PC-3 (cell line): ENCODE measurements at regions not wholly inside any gene's neighbourhood (a gene's known extent, or its start where the extent isn't known, plus 50 kb on each side); places are given as distances from the start of the nearest gene placed in this dataset.

Experiments used
- ATAC-seq: fragments of 200-7000 bp; cut with Tn5 transposase; 2 replicates; pipeline ENCODE4 v1.9.1; 2020; ENCODE audit warnings: mild to moderate bottlenecking, moderate library complexity
- BruUV-seq: library from RNA; stranded (reverse); fragments of 400-500 nt; replicated peaks from 2 replicates; lab custom pipeline; 2021; lab: Mats Ljungman, UMichigan
- CTCF ChIA-PET: fragments of 300-600 bp; sonication (Branson Sonifier 250); formaldehyde crosslinking; loops from one replicate; lab custom pipeline; 2022; ENCODE audit warnings: antibody characterized with exemption; lab: Charles Lee
- POLR2A ChIA-PET: fragments of 300-600 bp; sonication (Branson Sonifier 250); formaldehyde crosslinking; loops from one replicate; lab custom pipeline; 2022; ENCODE audit warnings: antibody characterized with exemption; ENCODE audit not compliant: unreplicated experiment; lab: Charles Lee
- DNase-seq: peaks from one replicate; pipeline ENCODE4 v3.0.0-alpha.2; 2015
- H2AFZ ChIP-seq: fragments of 300-600 bp; sonication (generic); 2 replicates; pipeline ENCODE4 v1.6.0; 2016; ENCODE audit warnings: antibody characterized with exemption, low read length
- H3F3A ChIP-seq: fragments of 300-600 bp; sonication (generic); one replicate; pipeline ENCODE4 v1.6.0; 2017; ENCODE audit warnings: antibody characterized with exemption, low read length, control low read depth, mild to moderate bottlenecking; ENCODE audit not compliant: unreplicated experiment
- H3K27ac ChIP-seq: fragments of 300-600 bp; sonication (generic); 2 replicates; pipeline ENCODE4 v1.5.1; 2016; ENCODE audit warnings: mild to moderate bottlenecking, low read length
- H3K27me3 ChIP-seq: fragments of 300-600 bp; sonication (generic); 2 replicates; pipeline ENCODE4 v1.6.1; 2016; ENCODE audit warnings: low read length, mixed read lengths
- H3K36me3 ChIP-seq: fragments of 300-600 bp; sonication (generic); 2 replicates; pipeline ENCODE4 v1.6.1; 2016; ENCODE audit warnings: low read depth, mixed run types, low read length, mixed read lengths
- H3K4me1 ChIP-seq: fragments of 300-600 bp; sonication (generic); 2 replicates; pipeline ENCODE4 v1.5.1; 2016; ENCODE audit warnings: low read length; ENCODE audit not compliant: insufficient read depth
- H3K4me2 ChIP-seq: fragments of 300-600 bp; sonication (generic); 2 replicates; pipeline ENCODE4 v1.6.0; 2016; ENCODE audit warnings: low read length
- H3K4me3 ChIP-seq: fragments of 300-600 bp; sonication (generic); 2 replicates; pipeline ENCODE4 v1.5.1; 2016; ENCODE audit warnings: mild to moderate bottlenecking, low read length, mixed read lengths
- H3K79me2 ChIP-seq: fragments of 300-600 bp; sonication (generic); 2 replicates; pipeline ENCODE4 v1.6.1; 2017; ENCODE audit warnings: low read length, mixed read lengths
- H3K9ac ChIP-seq: fragments of 300-600 bp; sonication (generic); 2 replicates; pipeline ENCODE4 v1.6.0; 2016; ENCODE audit warnings: mild to moderate bottlenecking, low read length
- H3K9me2 ChIP-seq: fragments of 300-600 bp; sonication (generic); replicated peaks from 2 replicates; pipeline ENCODE4 v1.6.1; 2016; ENCODE audit warnings: mixed run types, low read length, mixed read lengths
- H3K9me3 ChIP-seq: fragments of 300-600 bp; sonication (generic); 2 replicates; pipeline ENCODE4 v1.6.1; 2016; ENCODE audit warnings: low read length, mixed read lengths
- H4K20me1 ChIP-seq: fragments of 300-600 bp; sonication (generic); 2 replicates; pipeline ENCODE4 v1.6.1; 2016; ENCODE audit warnings: low read length, mixed read lengths
- CTCF ChIP-seq: fragments of 300-600 bp; sonication (generic); conservative IDR thresholded peaks from 2 replicates; pipeline ENCODE4 v1.5.1; 2017; ENCODE audit warnings: antibody characterized with exemption, low read depth, mild to moderate bottlenecking, low read length
- EZH2 ChIP-seq: fragments of 300-600 bp; sonication (generic); IDR thresholded peaks from one replicate; pipeline ENCODE4 v1.6.1; 2017; ENCODE audit warnings: antibody characterized with exemption, mild to moderate bottlenecking, low read length; ENCODE audit not compliant: unreplicated experiment
- EZH2phosphoT487 ChIP-seq: fragments of 300-600 bp; sonication (generic); IDR thresholded peaks from 2 replicates; pipeline ENCODE4 v1.6.1; 2018; ENCODE audit warnings: mild to moderate bottlenecking, antibody characterized with exemption, low read length, borderline replicate concordance
- intact Hi-C: fragments of 100-400 bp; cut with micrococcal nuclease; formaldehyde crosslinking; loops from 2 replicates; pipeline ENCODE4 v1.9.0; 2023

- H4K20me1 ChIP-seq: no peaks in the 10 kb centered on the region
- DNase-seq: no peak
- no peak overlapping the region for H3K4me2 ChIP-seq
- TF ChIP-seq EZH2 (no peak), CTCF (no peak), EZH2phosphoT487 (no peak)
- no peaks in the 10 kb centered on the region for H3K36me3 ChIP-seq
- H3K9ac ChIP-seq: no peak overlapping the region
- intact Hi-C loops: no loop called here
- no peak for ATAC-seq
- H3K79me2 ChIP-seq: no peaks in the 10 kb centered on the region
- peaks cover 26% of the 10 kb centered on the region for H3K4me1 ChIP-seq
- CTCF ChIA-PET: no interaction called here
- H3K27me3 ChIP-seq: no peaks in the 10 kb centered on the region
- POLR2A ChIA-PET: no interaction called here
- no TSS peak for BruUV-seq
- peaks cover 4% of the 10 kb centered on the region for H3F3A ChIP-seq
- no peaks in the 10 kb centered on the region for H3K9me3 ChIP-seq
- no peak overlapping the region for H2AFZ ChIP-seq
- no peak overlapping the region for H3K4me3 ChIP-seq
- no peak overlapping the region for H3K27ac ChIP-seq
- H3K9me2 ChIP-seq: no peaks in the 10 kb centered on the region
Observed at GRCh38 chr13:30124131-30124768, 183.1 kb downstream of the KATNAL1 start.

GRCh38 chr13:30123575-30123974 lies 183.8 kb downstream of the KATNAL1 start:
- no TSS peak for BruUV-seq
- H3K9me3 ChIP-seq: no peaks in the 10 kb centered on the region
- H3K4me2 ChIP-seq: no peak overlapping the region
- no peaks in the 10 kb centered on the region for H4K20me1 ChIP-seq
- peaks cover 4% of the 10 kb centered on the region for H3F3A ChIP-seq
- no peaks in the 10 kb centered on the region for H3K79me2 ChIP-seq
- H3K27me3 ChIP-seq: no peaks in the 10 kb centered on the region
- H3K4me3 ChIP-seq: no peak overlapping the region
- intact Hi-C loops: no loop called here
- ChIA-PET POLR2A (no interaction called here), CTCF (no interaction called here)
- no peak overlapping the region for H3K27ac ChIP-seq
- no peaks in the 10 kb centered on the region for H3K36me3 ChIP-seq
- H3K4me1 ChIP-seq: peaks cover 30% of the 10 kb centered on the region
- H2AFZ ChIP-seq: no peak overlapping the region
- DNase-seq (no peak), ATAC-seq (no peak)
- no peaks in the 10 kb centered on the region for H3K9me2 ChIP-seq
- no peak overlapping the region for H3K9ac ChIP-seq
- TF ChIP-seq EZH2phosphoT487 (no peak), EZH2 (no peak), CTCF (no peak)

- ATAC-seq (no peak), DNase-seq (no peak)
- no peak for TF ChIP-seq EZH2
- TF ChIP-seq CTCF: no peak
- TF ChIP-seq EZH2phosphoT487: no peak
- no peaks in the 10 kb centered on the region for H3K79me2 ChIP-seq
- no peaks in the 10 kb centered on the region for H4K20me1 ChIP-seq
- H3K27ac ChIP-seq: no peak overlapping the region
- POLR2A ChIA-PET: no interaction called here
- no peak overlapping the region for H2AFZ ChIP-seq
- H3K4me3 ChIP-seq: no peak overlapping the region
- no peaks in the 10 kb centered on the region for H3K9me2 ChIP-seq
- CTCF ChIA-PET: no interaction called here
- H3F3A ChIP-seq: peaks cover 4% of the 10 kb centered on the region
- intact Hi-C loops: no loop called here
- H3K9me3 ChIP-seq: no peaks in the 10 kb centered on the region
- no peaks in the 10 kb centered on the region for H3K27me3 ChIP-seq
- no peaks in the 10 kb centered on the region for H3K36me3 ChIP-seq
- no peak overlapping the region for H3K4me2 ChIP-seq
- no TSS peak for BruUV-seq
- H3K4me1 ChIP-seq: peaks cover 29% of the 10 kb centered on the region
- no peak overlapping the region for H3K9ac ChIP-seq
Observed at GRCh38 chr13:30121666-30122065, 185.7 kb downstream of the KATNAL1 start.
